NCI-H524 treated with DMSO at 0.1 percent for 48 hours (cell line): ENCODE measurements at regions not wholly inside any gene's neighbourhood (a gene's known extent, or its start where the extent isn't known, plus 50 kb on each side); places are given as distances from the start of the nearest gene placed in this dataset.
"Not testable (repeated sequence)": the region's sequence is repeated elsewhere in the genome, so short reads cannot be mapped to it uniquely, and the experiment has no call there.

Experiments
- DNase-seq: peaks from one replicate; lab custom pipeline; 2025; lab: John Stamatoyannopoulos, UW

- no peak for DNase-seq
Observed at GRCh38 chr4:181860157-181860556, 383.0 kb upstream of the TENM3 start.

- no peak for DNase-seq
Observed at GRCh38 chr4:181860668-181861067, 382.5 kb upstream of the TENM3 start.

- DNase-seq: no peak
Observed at GRCh38 chr4:181863856-181864255, 379.3 kb upstream of the TENM3 start.

GRCh38 chr4:181870326-181870725, 372.9 kb upstream of the TENM3 start:
- no peak for DNase-seq

GRCh38 chr4:181874602-181875001, 368.6 kb upstream of the TENM3 start:
- no peak for DNase-seq

GRCh38 chr4:181877329-181877848, 365.8 kb upstream of the TENM3 start:
- no peak for DNase-seq

- DNase-seq: no peak
Observed at GRCh38 chr4:181890031-181890430, 353.2 kb upstream of the TENM3 start.

- no peak for DNase-seq
Observed at GRCh38 chr4:181890911-181891310, 352.3 kb upstream of the TENM3 start.

- DNase-seq: no peak
Observed at GRCh38 chr4:181896614-181897013, 346.6 kb upstream of the TENM3 start.

GRCh38 chr4:181897935-181898334, 345.3 kb upstream of the TENM3 start:
- no peak for DNase-seq

GRCh38 chr4:181902404-181902803, 340.8 kb upstream of the TENM3 start:
- DNase-seq: not testable (repeated sequence)

GRCh38 chr4:181905708-181906107, 337.5 kb upstream of the TENM3 start:
- no peak for DNase-seq

GRCh38 chr4:181908168-181908567, 335.0 kb upstream of the TENM3 start:
- DNase-seq: no peak

GRCh38 chr4:181909368-181909767, 333.8 kb upstream of the TENM3 start:
- no peak for DNase-seq

- no peak for DNase-seq
Observed at GRCh38 chr4:181911420-181911819, 331.8 kb upstream of the TENM3 start.

GRCh38 chr4:181933471-181933870, 309.7 kb upstream of the TENM3 start:
- DNase-seq: no peak

- no peak for DNase-seq
Observed at GRCh38 chr4:181938631-181939030, 304.6 kb upstream of the TENM3 start.

- DNase-seq: no peak
Observed at GRCh38 chr4:181939199-181939945, 303.8 kb upstream of the TENM3 start.

- no peak for DNase-seq
Observed at GRCh38 chr4:181944527-181944926, 298.7 kb upstream of the TENM3 start.

- no peak for DNase-seq
Observed at GRCh38 chr4:181946902-181947301, 296.3 kb upstream of the TENM3 start.

GRCh38 chr4:181948839-181949382, 294.3 kb upstream of the TENM3 start:
- no peak for DNase-seq

GRCh38 chr4:181949704-181950312, 293.4 kb upstream of the TENM3 start:
- DNase-seq: no peak
